Lower leg skin (tissue), 4 donors: ENCODE measurements at regions not wholly inside any gene's neighbourhood (a gene's known extent, or its start where the extent isn't known, plus 50 kb on each side); places are given as distances from the start of the nearest gene placed in this dataset.

ENCODE experiments used
- DNase-seq, 2 donors: peaks; one replicate each; pipeline ENCODE4 v3.0.0-alpha.2; 2019; ENCODE audit warnings: low spot score in 2 of 2
- H3K4me3 ChIP-seq: fragments of 200-600 bp; sonication (generic); 2 replicates; pipeline ENCODE4 v1.5.1; 2017; ENCODE audit warnings: mild to moderate bottlenecking, low read depth; ENCODE audit not compliant: poor library complexity, severe bottlenecking
- POLR2A ChIP-seq, 2 donors: fragments of 450-650 bp; IDR thresholded peaks; one replicate each; pipeline ENCODE4 v1.6.1; 2016 to 2017; ENCODE audit warnings: antibody characterized with exemption in 2 of 2, mild to moderate bottlenecking in 1 of 2, moderate library complexity in 1 of 2
- WGBS, 2 donors: methylation state at CpG; one replicate each; pipeline ENCODE4 v1.1.5; 2018; 5-methylcytosine and 5-hydroxymethylcytosine counted together
- intact Hi-C: fragments of 100-400 bp; cut with DNase I; formaldehyde crosslinking; loops from one replicate; pipeline ENCODE4 v1.15.0; 2023; ENCODE audit warnings: low total_unique reads
- TF ChIP-seq, protein P1 (sequence below), 3 donors: fragments of 450-650 bp; IDR thresholded peaks; one replicate each; pipeline ENCODE4 v1.5.1; 2016; ENCODE audit warnings: antibody characterized with exemption in 3 of 3, mild to moderate bottlenecking in 3 of 3, moderate library complexity in 2 of 3

DNA sequence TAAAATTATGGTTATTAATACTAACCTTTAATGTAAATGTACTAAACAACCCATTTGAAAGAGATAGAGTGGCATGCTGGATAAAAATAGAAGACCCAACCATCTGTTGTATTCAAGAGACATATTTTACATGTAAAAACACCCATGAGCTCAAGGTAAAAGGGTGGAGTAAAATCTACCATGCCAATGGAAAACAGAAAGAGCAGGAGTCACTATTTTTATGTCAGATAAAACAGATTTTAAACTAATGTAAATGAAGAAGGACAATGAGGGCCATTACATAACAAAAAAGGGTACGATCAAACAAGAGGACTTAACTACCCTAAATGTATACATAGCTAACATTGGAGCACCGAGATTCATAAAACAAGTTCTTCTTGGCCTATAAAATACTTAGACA, 66.3 kb downstream of the ITM2A start:
- no peak overlapping the region for H3K4me3 ChIP-seq
- TF ChIP-seq, protein P1, sequence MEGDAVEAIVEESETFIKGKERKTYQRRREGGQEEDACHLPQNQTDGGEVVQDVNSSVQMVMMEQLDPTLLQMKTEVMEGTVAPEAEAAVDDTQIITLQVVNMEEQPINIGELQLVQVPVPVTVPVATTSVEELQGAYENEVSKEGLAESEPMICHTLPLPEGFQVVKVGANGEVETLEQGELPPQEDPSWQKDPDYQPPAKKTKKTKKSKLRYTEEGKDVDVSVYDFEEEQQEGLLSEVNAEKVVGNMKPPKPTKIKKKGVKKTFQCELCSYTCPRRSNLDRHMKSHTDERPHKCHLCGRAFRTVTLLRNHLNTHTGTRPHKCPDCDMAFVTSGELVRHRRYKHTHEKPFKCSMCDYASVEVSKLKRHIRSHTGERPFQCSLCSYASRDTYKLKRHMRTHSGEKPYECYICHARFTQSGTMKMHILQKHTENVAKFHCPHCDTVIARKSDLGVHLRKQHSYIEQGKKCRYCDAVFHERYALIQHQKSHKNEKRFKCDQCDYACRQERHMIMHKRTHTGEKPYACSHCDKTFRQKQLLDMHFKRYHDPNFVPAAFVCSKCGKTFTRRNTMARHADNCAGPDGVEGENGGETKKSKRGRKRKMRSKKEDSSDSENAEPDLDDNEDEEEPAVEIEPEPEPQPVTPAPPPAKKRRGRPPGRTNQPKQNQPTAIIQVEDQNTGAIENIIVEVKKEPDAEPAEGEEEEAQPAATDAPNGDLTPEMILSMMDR (IDR thresholded peaks at IDR 0.05) = no peak
- TF ChIP-seq POLR2A (IDR thresholded peaks at IDR 0.05) = no peak
- no peak for DNase-seq
- intact Hi-C loops = no loop called here
- 52 to 69% methylated on average over 2 of the region's 2 CpGs for WGBS, 2 donors

DNA sequence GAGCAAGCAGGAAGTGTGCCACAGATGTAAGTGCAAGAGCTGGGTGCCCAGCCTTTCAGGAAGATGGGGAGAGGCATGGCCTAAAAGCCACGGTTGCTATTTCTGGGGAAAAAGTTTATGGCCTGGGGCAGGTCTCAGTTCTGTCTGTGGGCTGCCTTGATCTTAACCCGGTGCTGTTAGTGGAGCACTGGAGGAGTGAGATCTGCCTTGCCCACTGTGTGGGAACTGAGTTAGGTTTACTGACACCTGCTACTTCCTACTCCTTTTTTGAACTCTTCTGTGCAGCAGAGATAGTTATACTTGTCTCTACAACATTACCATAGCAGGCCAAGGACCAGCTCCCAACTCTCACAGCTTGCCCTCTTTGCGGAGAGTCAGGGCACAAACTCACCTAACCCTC, 76.5 kb downstream of the ITM2A start:
- 53 to 60% methylated on average over 2 to 3 of the region's 3 CpGs for WGBS, 2 donors
- no peak for DNase-seq
- TF ChIP-seq, protein P1 (IDR thresholded peaks at IDR 0.05) = no peak
- no peak for TF ChIP-seq POLR2A (IDR thresholded peaks at IDR 0.05)
- H3K4me3 ChIP-seq = no peak overlapping the region
- intact Hi-C loops = no loop called here

DNA sequence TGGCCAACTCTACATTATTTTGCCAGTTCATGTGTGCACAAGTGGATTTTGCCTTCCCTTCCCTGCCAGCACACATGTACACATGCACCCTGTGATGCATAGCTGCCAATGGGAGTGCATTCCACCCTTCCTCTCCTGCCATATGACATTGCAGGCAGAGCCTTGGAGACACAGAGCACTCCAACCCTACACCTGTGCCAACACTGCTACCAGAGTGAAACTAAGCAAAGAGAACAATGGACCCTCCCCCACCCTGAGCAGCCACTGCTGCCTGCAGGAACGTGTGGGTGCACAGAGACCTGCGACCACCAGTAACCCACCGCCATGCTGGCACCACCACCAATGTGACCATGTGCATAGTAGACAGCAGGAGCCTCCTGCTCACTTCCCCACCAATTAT, 78.4 kb downstream of the ITM2A start:
- WGBS, 2 donors = 58 to 100% methylated on average over 2 to 3 of the region's 3 CpGs
- no peak for DNase-seq
- intact Hi-C loops = no loop called here
- no peak for TF ChIP-seq POLR2A (IDR thresholded peaks at IDR 0.05)
- TF ChIP-seq, protein P1 (IDR thresholded peaks at IDR 0.05) = no peak
- no peak overlapping the region for H3K4me3 ChIP-seq

DNA sequence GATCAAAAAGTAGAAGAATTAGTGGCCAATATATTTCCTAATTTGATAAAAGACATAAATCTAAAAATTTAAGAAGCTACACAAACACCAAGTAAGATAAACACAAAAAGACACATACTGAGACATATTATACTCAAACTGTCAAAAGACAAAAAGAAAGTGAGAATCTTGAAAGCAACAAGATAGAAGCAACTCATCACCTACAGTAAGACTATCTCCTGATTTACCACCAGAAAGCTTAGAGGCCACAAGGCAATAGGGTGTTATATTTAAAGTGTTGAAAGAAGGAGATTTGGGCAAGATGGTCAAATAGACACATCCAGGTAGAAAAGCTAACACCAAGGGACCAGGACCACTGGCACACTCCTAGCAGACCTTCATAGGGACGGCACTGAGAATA, 79.4 kb downstream of the ITM2A start:
- intact Hi-C loops = no loop called here
- 65 to 81% methylated on average over 1 of the region's 1 CpG for WGBS, 2 donors

DNA sequence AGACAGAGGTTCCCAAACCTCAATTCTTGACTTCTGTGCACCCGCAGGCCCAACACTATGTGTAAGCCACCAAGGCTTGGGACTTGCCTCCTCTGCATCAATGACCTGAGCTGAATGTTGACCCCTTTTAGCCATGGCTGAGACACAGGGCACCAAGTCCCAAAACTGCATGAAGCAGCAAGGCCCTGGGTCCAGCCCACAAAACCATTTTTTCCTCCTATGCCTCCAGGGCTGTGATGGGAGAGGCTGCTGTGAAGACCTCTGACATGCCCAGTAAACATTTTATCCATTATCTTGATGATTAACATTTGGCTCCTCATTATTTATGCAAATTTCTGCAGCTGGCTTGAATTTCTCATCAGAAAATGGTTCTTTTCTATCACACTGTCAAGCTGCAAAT, 85.4 kb downstream of the ITM2A start:
- 100% methylated on average over 1 of the region's 1 CpG for whole genome bisulfite sequencing, 2 donors
- DNase-seq = no peak
- H3K4me3 ChIP-seq = no peak overlapping the region
- intact Hi-C loops = no loop called here
- no peak for TF ChIP-seq POLR2A (IDR thresholded peaks at IDR 0.05)
- TF ChIP-seq, protein P1 (IDR thresholded peaks at IDR 0.05) = no peak

More for the DNA sequence above, 79.4 kb downstream of the ITM2A start:
- no peak overlapping the region for H3K4me3 ChIP-seq
- DNase-seq = no peak
- TF ChIP-seq, protein P1 (IDR thresholded peaks at IDR 0.05) = no peak
- no peak for TF ChIP-seq POLR2A (IDR thresholded peaks at IDR 0.05)

DNA sequence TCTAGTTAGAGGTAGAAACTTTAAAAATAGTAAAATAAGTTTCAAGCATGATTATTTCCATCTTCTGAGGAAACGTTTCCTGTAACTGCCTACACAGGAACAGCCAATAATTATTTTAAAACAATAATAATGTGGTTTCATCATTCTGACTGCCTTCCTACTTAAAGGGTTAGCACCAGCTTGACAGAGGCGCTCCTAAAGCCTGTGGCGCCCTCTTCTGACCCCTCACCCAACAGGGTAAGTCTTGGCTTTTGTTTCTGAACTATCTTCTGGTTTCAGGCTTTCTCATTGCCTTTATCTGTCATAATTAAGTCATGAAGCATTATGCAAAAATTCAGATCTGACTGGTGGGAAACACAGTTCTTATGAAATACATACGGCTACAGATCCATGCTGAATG, 96.7 kb downstream of the ITM2A start:
- intact Hi-C loops = no loop called here
- 2 to 6% methylated on average over 4 of the region's 4 CpGs for WGBS, 2 donors
- DNase-seq = peak in 1 of 2 donors; percentile 23
- TF ChIP-seq, protein P1 (IDR thresholded peaks at IDR 0.05) = no peak
- TF ChIP-seq POLR2A (IDR thresholded peaks at IDR 0.05) = no peak
- H3K4me3 ChIP-seq = no peak overlapping the region
